GM18502 (cell line): ENCODE measurements at regions not wholly inside any gene's neighbourhood (a gene's known extent, or its start where the extent isn't known, plus 50 kb on each side); places are given as distances from the start of the nearest gene placed in this dataset.
"Not testable (repeated sequence)": the region's sequence is repeated elsewhere in the genome, so short reads cannot be mapped to it uniquely, and the experiment has no call there.

ENCODE experiments used
- ATAC-seq: cut with Tn5 transposase; IDR thresholded peaks from one replicate; pipeline ENCODE4 v1.9.1; 2021; ENCODE audit warnings: mild to moderate bottlenecking; ENCODE audit not compliant: unreplicated experiment, poor library complexity

- no peak for ATAC-seq
Measured at GRCh38 chr10:28139138-28139537, 140.3 kb upstream of the ODAD2 start.

DNA sequence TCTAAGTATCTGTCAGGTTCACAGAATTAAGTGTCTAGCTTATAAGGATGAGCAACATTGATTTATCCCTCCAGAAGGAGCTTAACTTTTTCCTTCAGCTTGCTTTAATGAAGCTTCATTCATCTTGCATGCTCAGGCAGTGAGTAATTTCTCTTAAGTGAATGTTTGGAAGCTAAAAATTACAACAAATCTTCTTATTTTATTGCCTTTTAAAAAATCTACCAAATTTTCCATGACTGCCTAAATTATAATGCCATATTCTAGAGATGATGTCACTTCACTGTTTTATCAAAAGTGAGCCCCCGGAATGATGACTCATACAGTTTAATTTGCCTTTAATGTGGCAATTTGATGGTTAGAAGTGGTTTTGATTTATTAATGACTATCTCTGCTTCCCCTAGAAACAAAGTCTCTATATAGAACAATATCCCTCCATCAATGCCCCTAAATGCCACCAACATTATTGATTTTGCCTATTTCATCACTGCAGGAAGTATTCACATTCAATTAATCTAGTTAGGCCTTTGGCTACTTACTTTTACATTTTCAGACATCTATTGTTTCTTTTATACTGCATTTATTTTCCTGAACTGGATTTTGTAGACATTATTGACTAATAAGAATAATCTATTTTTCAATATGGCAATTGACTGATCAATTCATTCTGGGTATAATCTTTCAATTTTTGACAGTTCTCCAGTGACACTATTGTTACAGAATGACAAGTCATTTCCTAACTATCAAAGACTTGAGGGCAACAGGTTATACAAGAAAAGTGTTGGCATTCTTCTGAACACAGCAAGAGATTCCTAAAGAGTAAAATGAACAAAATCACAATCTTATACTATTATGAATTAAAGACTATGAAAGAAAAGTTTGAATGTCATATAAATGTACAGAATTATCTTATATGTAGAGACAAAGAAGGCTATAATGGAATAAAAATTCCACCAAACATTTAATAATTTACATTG is 139.3 kb upstream of the ODAD2 start:
- no peak for ATAC-seq

DNA sequence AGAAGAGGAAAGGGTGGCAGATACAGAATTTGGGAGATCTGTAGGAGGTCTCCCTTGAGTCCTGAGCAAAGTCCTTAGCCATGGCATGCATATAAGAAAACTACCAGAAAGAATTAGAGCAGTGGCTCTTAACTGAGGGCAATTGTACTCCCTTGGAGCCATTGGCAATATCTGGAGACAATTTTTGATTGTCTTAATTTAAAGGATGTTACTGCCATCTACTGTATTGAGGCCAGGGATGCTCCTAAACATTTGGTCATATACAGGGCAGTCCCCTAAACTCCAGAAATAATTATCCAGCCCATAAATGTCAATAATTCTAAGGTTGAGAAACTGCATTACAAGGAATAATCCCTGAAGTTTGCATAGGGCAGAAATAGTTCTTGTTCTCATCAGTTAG is 136.4 kb upstream of the ODAD2 start:
- no peak for ATAC-seq

DNA sequence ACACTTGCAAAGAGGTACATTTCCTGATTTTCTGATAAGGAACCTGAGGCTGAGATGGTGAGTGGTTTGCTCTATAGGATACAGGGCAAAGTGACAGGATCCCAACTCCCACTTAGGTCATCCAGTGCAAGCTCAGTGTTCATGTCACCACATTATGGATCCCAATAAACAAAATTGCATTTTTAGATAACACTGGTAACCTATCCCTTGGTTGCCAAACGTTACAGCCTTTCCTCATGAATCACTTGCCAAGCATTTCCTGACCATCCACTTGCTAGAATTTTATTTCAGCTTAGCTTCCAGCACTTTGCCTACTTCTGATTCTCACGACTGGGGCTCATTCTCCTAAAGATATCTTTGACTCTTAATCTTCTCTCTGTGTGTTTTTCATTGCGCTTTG is 131.4 kb upstream of the ODAD2 start:
- no peak for ATAC-seq

- ATAC-seq = no peak
Measured at GRCh38 chr10:28127881-28128280, 129.0 kb upstream of the ODAD2 start.

GRCh38 chr10:28125701-28126100 is 126.8 kb upstream of the ODAD2 start:
- no peak for ATAC-seq

DNA sequence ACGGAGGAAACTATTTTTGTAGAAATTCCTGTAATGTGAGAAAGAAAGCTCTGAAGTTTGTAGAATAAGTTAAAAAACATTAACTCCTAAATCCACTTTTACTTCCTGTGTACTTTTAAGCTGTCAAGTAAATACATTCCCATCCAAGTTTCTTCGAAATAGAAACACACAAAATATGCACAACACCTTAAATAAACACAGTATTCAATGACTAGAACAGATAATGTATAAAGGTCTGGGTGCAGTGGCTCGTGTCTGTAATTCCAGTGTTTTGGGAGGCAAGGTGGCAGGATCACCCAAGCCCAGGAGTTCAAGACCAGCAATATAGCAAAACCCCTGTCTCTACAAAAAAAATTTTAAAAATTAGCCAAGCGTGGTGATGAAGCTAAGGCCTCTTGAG is 121.9 kb upstream of the ODAD2 start:
- ATAC-seq = no peak

DNA sequence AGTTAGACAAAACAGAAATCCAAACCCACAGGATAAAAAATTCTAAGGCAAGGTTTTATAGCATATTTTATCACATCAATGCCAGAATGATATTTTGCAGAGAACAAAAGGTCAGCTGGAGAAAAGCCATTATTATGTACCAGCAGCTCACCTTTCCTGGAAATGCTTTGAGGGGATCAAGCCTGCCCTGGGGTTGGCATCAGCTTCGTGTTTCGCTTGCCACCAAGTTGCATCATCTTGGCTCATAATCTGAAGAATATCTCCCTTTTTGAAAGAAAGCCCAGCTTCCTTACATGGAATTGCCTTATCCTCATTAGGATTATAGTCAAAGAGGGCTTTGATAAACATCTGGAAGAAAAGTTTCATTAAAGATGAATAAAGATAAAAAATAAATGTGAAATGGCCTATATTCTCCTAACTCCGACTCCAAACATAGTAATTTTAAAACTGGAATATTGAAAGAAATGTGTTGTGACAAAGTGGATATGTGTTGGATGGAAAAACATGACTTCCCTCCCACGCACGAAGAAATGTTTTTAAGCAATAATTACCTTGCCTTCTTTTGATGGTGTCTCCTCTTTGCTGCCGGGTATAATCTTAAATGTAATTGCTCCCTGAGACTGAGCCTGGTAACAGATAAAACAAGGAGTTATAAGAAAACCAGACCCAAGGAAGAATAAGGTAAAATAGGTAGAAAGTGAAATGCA is 121.3 kb upstream of the ODAD2 start:
- no peak for ATAC-seq

DNA sequence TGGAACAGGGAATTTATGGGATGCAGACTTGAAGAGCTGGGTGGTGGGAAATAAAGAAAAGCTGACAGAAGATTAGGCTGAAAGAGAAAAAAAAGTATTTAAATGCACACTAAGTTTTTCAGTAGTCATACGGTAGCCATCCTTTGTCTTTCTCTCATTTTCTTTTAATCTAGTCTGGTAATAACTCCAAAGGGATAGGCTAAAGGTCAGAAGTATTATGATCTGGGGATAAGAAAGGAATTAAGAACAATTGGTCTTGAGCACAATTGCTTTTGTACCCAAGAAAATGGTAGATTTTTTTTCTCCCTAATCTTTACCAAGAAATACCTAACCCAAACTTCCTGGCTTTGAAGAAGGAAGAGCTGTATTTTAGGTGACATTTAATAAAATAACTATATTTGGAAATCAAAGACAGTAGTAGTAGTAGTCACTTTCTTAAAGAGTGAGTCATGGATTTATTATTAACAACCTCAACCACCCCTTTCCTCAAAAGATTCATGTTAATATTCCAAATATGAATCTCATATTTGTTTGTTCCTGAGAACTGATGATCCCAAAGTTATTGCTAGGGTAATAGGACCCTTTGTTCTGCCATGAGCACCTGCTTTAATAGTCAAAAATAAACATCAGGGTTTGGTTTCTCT is 120.2 kb upstream of the ODAD2 start:
- ATAC-seq = no peak

GRCh38 chr10:28113202-28113601 is 114.3 kb upstream of the ODAD2 start:
- no peak for ATAC-seq

DNA sequence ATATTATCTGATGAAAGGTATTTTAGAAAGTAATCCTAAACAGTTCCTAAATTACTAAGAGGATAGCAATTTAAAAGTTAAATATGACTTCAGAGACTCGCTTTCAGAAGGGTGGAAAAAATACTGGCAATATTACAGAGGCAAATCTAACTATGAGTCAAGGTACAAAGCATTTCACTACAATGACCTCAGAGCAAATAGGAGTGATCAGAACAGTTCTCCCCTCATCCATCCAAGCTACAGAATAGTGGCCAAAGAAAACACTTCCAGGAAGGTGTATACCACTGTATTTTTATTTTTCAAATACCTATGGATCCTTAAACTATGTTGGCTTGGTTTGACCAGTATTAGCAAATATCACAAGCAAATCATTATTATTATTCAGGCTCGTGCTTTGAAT is 112.8 kb upstream of the ODAD2 start:
- no peak for ATAC-seq

DNA sequence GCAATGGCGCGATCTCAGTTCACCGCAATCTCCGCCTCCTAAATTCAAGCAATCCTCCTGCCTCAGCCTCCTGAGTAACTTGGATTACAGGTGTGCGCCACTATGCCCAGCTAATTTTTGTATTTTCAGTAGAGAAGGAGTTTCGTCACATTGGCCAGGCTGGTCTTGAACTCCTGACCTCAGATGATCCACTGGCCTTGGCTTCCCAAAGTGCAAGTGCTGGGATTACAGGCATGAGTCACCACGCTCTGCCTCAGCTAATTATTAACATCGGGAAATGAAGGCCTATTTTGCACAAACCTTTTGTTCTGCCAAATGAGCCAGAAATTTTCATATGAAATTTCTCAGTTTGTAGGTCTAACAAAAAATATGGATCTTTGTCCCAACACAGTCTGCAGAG is 106.7 kb upstream of the ODAD2 start:
- no peak for ATAC-seq

DNA sequence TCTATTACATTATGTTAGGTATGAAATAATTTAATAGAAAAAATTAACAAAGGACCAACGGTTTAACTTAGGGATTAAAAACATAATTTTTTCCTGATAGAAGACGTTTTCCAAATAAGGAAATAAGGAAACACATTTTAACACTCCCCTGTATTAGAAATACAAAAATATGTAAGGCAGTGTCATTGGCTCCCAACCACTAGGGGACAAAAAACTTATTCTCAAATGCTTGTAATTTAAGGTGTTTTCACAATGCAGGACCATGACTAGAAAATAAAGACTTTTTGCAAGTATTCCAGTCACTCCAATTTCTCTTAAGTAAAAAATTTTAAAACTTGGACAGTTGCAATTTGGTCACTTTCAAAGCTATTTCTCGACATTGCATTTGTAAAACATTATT is 98.8 kb upstream of the ODAD2 start:
- ATAC-seq = no peak

GRCh38 chr10:28095791-28096378 is 97.0 kb upstream of the ODAD2 start:
- ATAC-seq = no peak

DNA sequence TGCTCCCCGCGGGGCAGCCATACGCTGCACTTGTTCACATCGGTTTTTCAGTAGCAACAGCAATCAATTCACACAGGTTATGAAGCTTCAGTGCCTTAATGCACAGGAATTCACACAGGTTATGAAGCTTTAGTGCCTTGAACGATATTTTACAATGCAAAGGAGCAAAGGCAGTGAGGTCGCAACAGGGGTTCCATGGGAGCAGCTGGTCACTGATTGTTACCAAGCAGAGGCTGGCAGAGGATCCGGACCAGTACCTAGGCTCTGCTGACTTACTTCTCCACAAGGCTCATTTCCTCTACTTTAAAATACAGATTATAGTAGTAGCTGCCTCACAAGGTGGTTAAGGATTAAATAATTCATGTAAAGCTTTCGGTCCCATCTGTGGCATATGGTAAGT is 95.2 kb upstream of the ODAD2 start:
- ATAC-seq = no peak

GRCh38 chr10:28091913-28092312 is 93.0 kb upstream of the ODAD2 start:
- ATAC-seq = no peak

- ATAC-seq = no peak
Measured at GRCh38 chr10:28090506-28090905, 91.6 kb upstream of the ODAD2 start.

- no peak for ATAC-seq
Measured at GRCh38 chr10:28089467-28089866, 90.6 kb upstream of the ODAD2 start.

GRCh38 chr10:28087661-28088351 is 88.9 kb upstream of the ODAD2 start:
- no peak for ATAC-seq

- ATAC-seq = not testable (repeated sequence)
Measured at GRCh38 chr10:28085760-28086159, 86.9 kb upstream of the ODAD2 start.
